ENCODE measurements at regions not wholly inside any gene's neighbourhood (a gene's known extent, or its start where the extent isn't known, plus 50 kb on each side); places are given as distances from the start of the nearest gene placed in this dataset.

DNA sequence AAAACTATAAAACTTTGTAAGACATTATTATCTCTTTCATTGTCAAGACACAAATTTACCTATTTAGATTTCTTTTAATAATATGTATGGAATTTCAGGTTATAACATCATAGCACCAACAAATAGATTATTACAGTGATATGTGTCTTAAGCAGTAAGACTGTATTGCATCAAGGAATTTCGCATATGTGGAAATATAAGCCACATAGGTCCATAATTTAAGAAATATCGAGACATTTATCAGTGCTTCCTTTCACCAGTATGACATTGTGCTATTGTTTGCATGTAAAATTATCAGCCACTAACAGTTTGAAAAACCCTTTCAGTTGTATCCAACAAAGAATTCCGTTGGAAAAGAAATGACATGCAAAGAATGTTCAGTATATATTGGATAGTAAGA lies 186.7 kb upstream of the RASA1 start:
- TF ChIP-seq, protein P1, sequence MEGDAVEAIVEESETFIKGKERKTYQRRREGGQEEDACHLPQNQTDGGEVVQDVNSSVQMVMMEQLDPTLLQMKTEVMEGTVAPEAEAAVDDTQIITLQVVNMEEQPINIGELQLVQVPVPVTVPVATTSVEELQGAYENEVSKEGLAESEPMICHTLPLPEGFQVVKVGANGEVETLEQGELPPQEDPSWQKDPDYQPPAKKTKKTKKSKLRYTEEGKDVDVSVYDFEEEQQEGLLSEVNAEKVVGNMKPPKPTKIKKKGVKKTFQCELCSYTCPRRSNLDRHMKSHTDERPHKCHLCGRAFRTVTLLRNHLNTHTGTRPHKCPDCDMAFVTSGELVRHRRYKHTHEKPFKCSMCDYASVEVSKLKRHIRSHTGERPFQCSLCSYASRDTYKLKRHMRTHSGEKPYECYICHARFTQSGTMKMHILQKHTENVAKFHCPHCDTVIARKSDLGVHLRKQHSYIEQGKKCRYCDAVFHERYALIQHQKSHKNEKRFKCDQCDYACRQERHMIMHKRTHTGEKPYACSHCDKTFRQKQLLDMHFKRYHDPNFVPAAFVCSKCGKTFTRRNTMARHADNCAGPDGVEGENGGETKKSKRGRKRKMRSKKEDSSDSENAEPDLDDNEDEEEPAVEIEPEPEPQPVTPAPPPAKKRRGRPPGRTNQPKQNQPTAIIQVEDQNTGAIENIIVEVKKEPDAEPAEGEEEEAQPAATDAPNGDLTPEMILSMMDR (IDR thresholded peaks at IDR 0.05): no peak
- TF ChIP-seq POLR2A (IDR thresholded peaks at IDR 0.05) (no peak), EP300 (IDR thresholded peaks at IDR 0.05) (no peak)
